GM23338 (cell line): ENCODE measurements at regions not wholly inside any gene's neighbourhood (a gene's known extent, or its start where the extent isn't known, plus 50 kb on each side); places are given as distances from the start of the nearest gene placed in this dataset.

ENCODE experiments used
- ATAC-seq: fragments of 200-7000 bp; cut with Tn5 transposase; 3 replicates; pipeline ENCODE4 v1.9.1; 2020
- DNase-seq: peaks from one replicate; pipeline ENCODE4 v3.0.0-alpha.2; 2015; ENCODE audit warnings: low spot score
- H2AFZ ChIP-seq: fragments of 200-600 bp; sonication (generic); 2 replicates; pipeline ENCODE4 v1.8.0; 2016; ENCODE audit warnings: antibody characterized with exemption, mild to moderate bottlenecking, moderate library complexity
- H3F3A ChIP-seq: fragments of 200-600 bp; sonication (generic); replicated peaks from 2 replicates; pipeline ENCODE4 v1.8.0; 2017; ENCODE audit warnings: antibody characterized with exemption, mixed run types, low read depth
- H3K27ac ChIP-seq: fragments of 200-600 bp; sonication (generic); 2 replicates; pipeline ENCODE4 v1.6.1; 2016; ENCODE audit warnings: low read depth
- H3K27me3 ChIP-seq: fragments of 200-600 bp; sonication (generic); 2 replicates; pipeline ENCODE4 v1.8.0; 2016; ENCODE audit warnings: mild to moderate bottlenecking, mixed run types, moderate library complexity; ENCODE audit not compliant: insufficient read depth
- H3K36me3 ChIP-seq: fragments of 200-600 bp; sonication (generic); 2 replicates; pipeline ENCODE4 v1.8.0; 2016; ENCODE audit warnings: mild to moderate bottlenecking; ENCODE audit not compliant: insufficient read depth
- H3K4me1 ChIP-seq: fragments of 200-600 bp; sonication (generic); 2 replicates; pipeline ENCODE4 v1.8.0; 2016; ENCODE audit warnings: mild to moderate bottlenecking, moderate library complexity; ENCODE audit not compliant: insufficient read depth
- H3K4me2 ChIP-seq: fragments of 200-600 bp; sonication (generic); 2 replicates; pipeline ENCODE4 v1.7.1; 2017; ENCODE audit warnings: mixed run types
- H3K4me3 ChIP-seq: fragments of 200-600 bp; sonication (generic); 2 replicates; pipeline ENCODE4 v1.6.1; 2016; ENCODE audit warnings: mixed run types
- H3K79me2 ChIP-seq: fragments of 200-600 bp; sonication (generic); replicated peaks from 2 replicates; pipeline ENCODE4 v1.8.0; 2017; ENCODE audit warnings: mild to moderate bottlenecking; ENCODE audit not compliant: insufficient read depth
- H3K9me2 ChIP-seq: fragments of 200-600 bp; sonication (generic); 2 replicates; pipeline ENCODE4 v1.8.0; 2017; ENCODE audit not compliant: insufficient read depth
- H4K20me1 ChIP-seq: fragments of 200-600 bp; sonication (generic); replicated peaks from 2 replicates; pipeline ENCODE4 v1.8.0; 2017; ENCODE audit warnings: mild to moderate bottlenecking; ENCODE audit not compliant: insufficient read depth
- H3K27ac Mint-ChIP-seq: 2 replicates; pipeline ENCODE4 v1.8.0; 2020; ENCODE audit warnings: inconsistent platforms, mild to moderate bottlenecking, moderate library complexity, mixed read lengths
- H3K27me3 Mint-ChIP-seq: 3 replicates; pipeline ENCODE4 v1.8.0; 2022; ENCODE audit warnings: low read depth, mild to moderate bottlenecking, moderate library complexity, mixed read lengths, inconsistent platforms; ENCODE audit not compliant: insufficient read depth, poor library complexity
- H3K36me3 Mint-ChIP-seq: 3 replicates; pipeline ENCODE4 v1.8.0; 2021; ENCODE audit warnings: low read depth, mild to moderate bottlenecking, inconsistent platforms, moderate library complexity, mixed read lengths
- H3K4me1 Mint-ChIP-seq: 3 replicates; pipeline ENCODE4 v1.8.0; 2020; ENCODE audit warnings: mild to moderate bottlenecking, inconsistent platforms, mixed read lengths
- H3K4me3 Mint-ChIP-seq: 3 replicates; pipeline ENCODE4 v1.8.0; 2021; ENCODE audit warnings: moderate library complexity, mild to moderate bottlenecking, inconsistent platforms, mixed read lengths
- H3K9me3 Mint-ChIP-seq: 3 replicates; pipeline ENCODE4 v1.8.0; 2020; ENCODE audit warnings: moderate library complexity, mild to moderate bottlenecking, inconsistent platforms, mixed read lengths
- CREB1 ChIP-seq: fragments of 250-450 bp; sonication (Bioruptor Pico); IDR thresholded peaks from 2 replicates; pipeline ENCODE4 v1.5.0; 2020; ENCODE audit warnings: low read depth, mild to moderate bottlenecking, moderate library complexity
- CTCF ChIP-seq, 2 experiments: fragments of 200-600 bp in 1 of 2; sonication (generic) in 1 of 2; conservative IDR thresholded peaks; 2 replicates each; pipeline versions ENCODE4 v1.5.1 to v1.6.1; 2016 to 2017; ENCODE audit warnings: antibody characterized with exemption in 2 of 2, low read depth in 2 of 2, mild to moderate bottlenecking in 2 of 2, moderate library complexity in 1 of 2
- ETS1 ChIP-seq: IDR thresholded peaks from 2 replicates; pipeline ENCODE4 v1.6.1; 2016; ENCODE audit warnings: antibody characterized with exemption
- EZH2 ChIP-seq: fragments of 200-600 bp; sonication (generic); IDR thresholded peaks from one replicate; pipeline ENCODE4 v1.8.0; 2017; ENCODE audit warnings: antibody characterized with exemption, mild to moderate bottlenecking, low read depth; ENCODE audit not compliant: unreplicated experiment
- EZH2phosphoT487 ChIP-seq: fragments of 200-600 bp; sonication (generic); IDR thresholded peaks from one replicate; pipeline ENCODE4 v1.8.1; 2018; ENCODE audit warnings: antibody characterized with exemption; ENCODE audit not compliant: unreplicated experiment
- JUNB ChIP-seq: IDR thresholded peaks from one replicate; pipeline ENCODE4 v1.6.1; 2016; ENCODE audit warnings: antibody characterized with exemption; ENCODE audit not compliant: unreplicated experiment
- NANOG ChIP-seq: IDR thresholded peaks from 2 replicates; pipeline ENCODE4 v1.6.1; 2016; ENCODE audit warnings: antibody characterized with exemption, borderline replicate concordance
- POLR2AphosphoS5 ChIP-seq: IDR thresholded peaks from 2 replicates; pipeline ENCODE4 v1.6.1; 2016; ENCODE audit warnings: antibody characterized with exemption, low read depth
- STAT1 ChIP-seq: IDR thresholded peaks from one replicate; pipeline ENCODE4 v1.6.1; 2016; ENCODE audit warnings: antibody characterized with exemption; ENCODE audit not compliant: unreplicated experiment
- ZNF114 ChIP-seq: fragments of 250-450 bp; sonication (Bioruptor Pico); IDR thresholded peaks from 2 replicates; pipeline ENCODE4 v1.5.0; 2020; ENCODE audit warnings: mild to moderate bottlenecking, moderate library complexity
- ZNF331 ChIP-seq: fragments of 250-450 bp; sonication (Bioruptor Pico); IDR thresholded peaks from 2 replicates; pipeline ENCODE4 v1.5.0; 2020; ENCODE audit warnings: low read depth, mild to moderate bottlenecking, moderate library complexity
- ZNF462 ChIP-seq: fragments of 250-450 bp; sonication (Bioruptor Pico); IDR thresholded peaks from 2 replicates; pipeline ENCODE4 v1.5.0; 2020; ENCODE audit warnings: mild to moderate bottlenecking, moderate library complexity

- no peak for ATAC-seq
- peaks cover 5% of the 10 kb centered on the region; the same call in 2 of the 3 replicates for H3K9me3 Mint-ChIP-seq
- H2AFZ ChIP-seq: no peak overlapping the region
- H3K36me3 ChIP-seq: no peaks in the 10 kb centered on the region
- H3K79me2 ChIP-seq: no peaks in the 10 kb centered on the region
- peaks cover 11% of the 10 kb centered on the region; the same call in 2 of the 3 replicates for H3K4me1 Mint-ChIP-seq
- H4K20me1 ChIP-seq: no peaks in the 10 kb centered on the region
- H3K27ac Mint-ChIP-seq: no peak overlapping the region
- H3K4me3 Mint-ChIP-seq: no peak overlapping the region
- peaks cover 2% of the 10 kb centered on the region for H3K27me3 Mint-ChIP-seq
- no peak overlapping the region for H3K4me3 ChIP-seq
- peaks cover 7% of the 10 kb centered on the region; the same call in 1 of the 2 replicates for H3K9me2 ChIP-seq
- no peak overlapping the region for H3K4me2 ChIP-seq
- no peak for TF ChIP-seq CTCF (conservative IDR thresholded peaks at IDR 0.05; ENCODE audit: low read depth in 2 of 2)
- TF ChIP-seq CREB1: no peak
- no peak for TF ChIP-seq ZNF114 (CRISPR knock-in tag)
- no peak for TF ChIP-seq ZNF331 (CRISPR knock-in tag)
- no peak for TF ChIP-seq NANOG
- TF ChIP-seq EZH2phosphoT487: no peak
- TF ChIP-seq STAT1: no peak
- no peak for TF ChIP-seq EZH2
- TF ChIP-seq ZNF462 (CRISPR knock-in tag): no peak
- TF ChIP-seq ETS1: no peak
- no peak for TF ChIP-seq POLR2AphosphoS5
- no peak for TF ChIP-seq JUNB
- no peaks in the 10 kb centered on the region for H3K27me3 ChIP-seq
- no peaks in the 10 kb centered on the region for H3K4me1 ChIP-seq
- H3K36me3 Mint-ChIP-seq: peaks cover 4% of the 10 kb centered on the region; the same call in 1 of the 3 replicates
- no peak for DNase-seq
- no peaks in the 10 kb centered on the region for H3F3A ChIP-seq
- H3K27ac ChIP-seq: no peak overlapping the region
Measured at GRCh38 chr3:40679290-40679689, 154.5 kb downstream of the ZNF621 start.
